ENCODE measurements at regions not wholly inside any gene's neighbourhood (a gene's known extent, or its start where the extent isn't known, plus 50 kb on each side); places are given as distances from the start of the nearest gene placed in this dataset.

- POLR2A ChIA-PET = no interaction called here
- no peak for TF ChIP-seq POLR2A (IDR thresholded peaks at IDR 0.05; ENCODE audit: low read depth, low read length)
- no peaks in the 10 kb centered on the region for H3K79me2 ChIP-seq (ENCODE audit: control insufficient read depth, insufficient read depth, low read length)
- no peak overlapping the region for H3K27ac ChIP-seq (ENCODE audit: insufficient read depth, low read depth, low read length)
- dilution Hi-C loops (cut with MboI; ENCODE audit: extremely low pct_ligation_motif_present, low sequenced_read_pairs) = no loop called here
- H3K4me1 ChIP-seq (ENCODE audit: control insufficient read depth, extremely low read depth, insufficient read depth, low read length) = no peaks in the 10 kb centered on the region
- H4K20me1 ChIP-seq (replicated peaks; ENCODE audit: control insufficient read depth, extremely low read depth, insufficient read depth, low read length) = no peaks in the 10 kb centered on the region
- DNase-seq (ENCODE audit: low read depth, low spot score) (no peak), FAIRE-seq (no peak)
- H3K36me3 ChIP-seq (ENCODE audit: control insufficient read depth in 2 of 2, extremely low read depth in 1 of 2, insufficient read depth in 2 of 2, low read length in 2 of 2) = no peaks in the 10 kb centered on the region
- H3K27me3 ChIP-seq (ENCODE audit: control insufficient read depth in 2 of 2, insufficient read depth in 2 of 2, low read length in 2 of 2) = no peaks in the 10 kb centered on the region
- no peak overlapping the region for H3K4me2 ChIP-seq (ENCODE audit: insufficient read depth, low read length)
- BruUV-seq (replicated peaks) = no TSS peak
- H2AFZ ChIP-seq (ENCODE audit: low read depth, low read length) = no peak overlapping the region
- H3K9me1 ChIP-seq (replicated peaks; ENCODE audit: control insufficient read depth, extremely low read depth, insufficient read depth, low read length) = no peaks in the 10 kb centered on the region
- no peak overlapping the region for H3K9ac ChIP-seq (replicated peaks; ENCODE audit: extremely low read depth, insufficient read depth, low read length)
- no peaks in the 10 kb centered on the region for H3K9me3 ChIP-seq (replicated peaks; ENCODE audit: control insufficient read depth, insufficient read depth, low read length)
- intact Hi-C loops (cut with micrococcal nuclease) = no loop called here
- H3K4me3 ChIP-seq (replicated peaks in 1 of 3; ENCODE audit: insufficient read depth in 1 of 3, low read depth in 1 of 3, low read length in 3 of 3) = no peak overlapping the region
- CTCF ChIA-PET = no interaction called here
Measured at GRCh38 chr2:18396329-18397010, 164.0 kb downstream of the RDH14 start.

- Histone ChIP-seq H3K36me3 (ENCODE audit: control insufficient read depth in 2 of 2, extremely low read depth in 1 of 2, insufficient read depth in 2 of 2, low read length in 2 of 2) (no peaks in the 10 kb centered on the region), H3K4me1 (ENCODE audit: control insufficient read depth, extremely low read depth, insufficient read depth, low read length) (no peaks in the 10 kb centered on the region), H3K9me1 (replicated peaks; ENCODE audit: control insufficient read depth, extremely low read depth, insufficient read depth, low read length) (no peaks in the 10 kb centered on the region), H3K27me3 (ENCODE audit: control insufficient read depth in 2 of 2, insufficient read depth in 2 of 2, low read length in 2 of 2) (no peaks in the 10 kb centered on the region), H4K20me1 (replicated peaks; ENCODE audit: control insufficient read depth, extremely low read depth, insufficient read depth, low read length) (no peaks in the 10 kb centered on the region), H3K4me3 (replicated peaks in 1 of 3; ENCODE audit: insufficient read depth in 1 of 3, low read depth in 1 of 3, low read length in 3 of 3) (no peak overlapping the region), H3K9ac (replicated peaks; ENCODE audit: extremely low read depth, insufficient read depth, low read length) (no peak overlapping the region), H3K79me2 (ENCODE audit: control insufficient read depth, insufficient read depth, low read length) (no peaks in the 10 kb centered on the region), H2AFZ (ENCODE audit: low read depth, low read length) (no peak overlapping the region), H3K4me2 (ENCODE audit: insufficient read depth, low read length) (no peak overlapping the region), H3K9me3 (replicated peaks; ENCODE audit: control insufficient read depth, insufficient read depth, low read length) (no peaks in the 10 kb centered on the region), H3K27ac (ENCODE audit: insufficient read depth, low read depth, low read length) (no peak overlapping the region)
- BruUV-seq (replicated peaks) = no TSS peak
- ChIA-PET CTCF (no interaction called here), POLR2A (no interaction called here)
- FAIRE-seq (no peak), DNase-seq (ENCODE audit: low read depth, low spot score) (no peak)
- no peak for TF ChIP-seq GATA2 (IDR thresholded peaks at IDR 0.05; ENCODE audit: insufficient read depth, insufficient read length, low read depth, low read length)
- TF ChIP-seq, protein P1, sequence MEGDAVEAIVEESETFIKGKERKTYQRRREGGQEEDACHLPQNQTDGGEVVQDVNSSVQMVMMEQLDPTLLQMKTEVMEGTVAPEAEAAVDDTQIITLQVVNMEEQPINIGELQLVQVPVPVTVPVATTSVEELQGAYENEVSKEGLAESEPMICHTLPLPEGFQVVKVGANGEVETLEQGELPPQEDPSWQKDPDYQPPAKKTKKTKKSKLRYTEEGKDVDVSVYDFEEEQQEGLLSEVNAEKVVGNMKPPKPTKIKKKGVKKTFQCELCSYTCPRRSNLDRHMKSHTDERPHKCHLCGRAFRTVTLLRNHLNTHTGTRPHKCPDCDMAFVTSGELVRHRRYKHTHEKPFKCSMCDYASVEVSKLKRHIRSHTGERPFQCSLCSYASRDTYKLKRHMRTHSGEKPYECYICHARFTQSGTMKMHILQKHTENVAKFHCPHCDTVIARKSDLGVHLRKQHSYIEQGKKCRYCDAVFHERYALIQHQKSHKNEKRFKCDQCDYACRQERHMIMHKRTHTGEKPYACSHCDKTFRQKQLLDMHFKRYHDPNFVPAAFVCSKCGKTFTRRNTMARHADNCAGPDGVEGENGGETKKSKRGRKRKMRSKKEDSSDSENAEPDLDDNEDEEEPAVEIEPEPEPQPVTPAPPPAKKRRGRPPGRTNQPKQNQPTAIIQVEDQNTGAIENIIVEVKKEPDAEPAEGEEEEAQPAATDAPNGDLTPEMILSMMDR (IDR thresholded peaks at IDR 0.05; ENCODE audit: extremely low read depth in 1 of 2, insufficient read depth in 1 of 2, low read depth in 1 of 2, low read length in 2 of 2) = no peak
- TF ChIP-seq MYC (IDR thresholded peaks at IDR 0.05; ENCODE audit: low read depth, low read length) = no peak
- TF ChIP-seq POLR2A (IDR thresholded peaks at IDR 0.05; ENCODE audit: low read depth, low read length) = no peak
- TF ChIP-seq FOS (IDR thresholded peaks at IDR 0.05; ENCODE audit: borderline replicate concordance, insufficient read depth, low read length) = no peak
- intact Hi-C loops (cut with micrococcal nuclease) (no loop called here), dilution Hi-C loops (cut with MboI; ENCODE audit: extremely low pct_ligation_motif_present, low sequenced_read_pairs) (no loop called here)
Measured at GRCh38 chr2:18395555-18395954, 164.9 kb downstream of the RDH14 start.

Measured in endothelial cell of umbilical vein (primary cell).